GM12891 (cell line): ENCODE measurements at regions not wholly inside any gene's neighbourhood (a gene's known extent, or its start where the extent isn't known, plus 50 kb on each side); places are given as distances from the start of the nearest gene placed in this dataset.

Experiments
- DNase-seq: peaks from one replicate; pipeline ENCODE4 v3.0.0; 2011; ENCODE audit warnings: low spot score; ENCODE audit not compliant: insufficient read length
- FAIRE-seq: peaks from 2 replicates; lab custom pipeline; 2011; peaks lifted over from hg19 to GRCh38; lab: Jason Lieb, UNC
- PAX5 ChIP-seq: IDR thresholded peaks from 2 replicates; pipeline ENCODE4 v1.6.1; 2011; ENCODE audit warnings: low read length, moderate library complexity, mild to moderate bottlenecking; ENCODE audit not compliant: insufficient read depth, severe bottlenecking
- POLR2A ChIP-seq: IDR thresholded peaks from 2 replicates; pipeline ENCODE4 v1.6.1; 2011; ENCODE audit warnings: low read depth, low read length, control low read depth
- POLR2AphosphoS5 ChIP-seq: IDR thresholded peaks from 2 replicates; pipeline ENCODE4 v1.6.1; 2011; ENCODE audit warnings: low read depth, low read length, control low read depth
- POU2F2 ChIP-seq: IDR thresholded peaks from 2 replicates; pipeline ENCODE4 v1.6.1; 2011; ENCODE audit warnings: low read depth, mild to moderate bottlenecking, control low read depth, low read length, moderate library complexity
- SPI1 ChIP-seq: IDR thresholded peaks from 2 replicates; pipeline ENCODE4 v1.6.1; 2011; ENCODE audit warnings: low read depth, low read length, control low read depth
- TAF1 ChIP-seq: IDR thresholded peaks from 2 replicates; pipeline ENCODE4 v1.6.1; 2011; ENCODE audit warnings: low read depth, low read length, control low read depth

- no peak for DNase-seq
- TF ChIP-seq SPI1 = no peak
- no peak for TF ChIP-seq TAF1
- TF ChIP-seq POLR2AphosphoS5 = no peak
- no peak for TF ChIP-seq PAX5
- TF ChIP-seq POU2F2 = no peak
- no peak for TF ChIP-seq POLR2A
- no peak for FAIRE-seq
These were observed 359.0 kb upstream of the PTBP2 start for GRCh38 chr1:96362623-96363022.

- DNase-seq (no peak), FAIRE-seq (no peak)
- TF ChIP-seq TAF1 (no peak), SPI1 (no peak), POU2F2 (no peak), POLR2AphosphoS5 (no peak), POLR2A (no peak), PAX5 (no peak)
These were observed 357.8 kb upstream of the PTBP2 start for GRCh38 chr1:96363826-96364225.

GRCh38 chr1:96364576-96364975 lies 357.0 kb upstream of the PTBP2 start:
- TF ChIP-seq TAF1 (no peak), PAX5 (no peak), POU2F2 (no peak), POLR2A (no peak), SPI1 (no peak), POLR2AphosphoS5 (no peak)
- DNase-seq (no peak), FAIRE-seq (no peak)

- TF ChIP-seq POLR2A (no peak), TAF1 (no peak), PAX5 (no peak), POLR2AphosphoS5 (no peak), POU2F2 (no peak), SPI1 (no peak)
- no peak for DNase-seq
- no peak for FAIRE-seq
These were observed 356.5 kb upstream of the PTBP2 start for GRCh38 chr1:96365076-96365475.

- FAIRE-seq = no peak
- TF ChIP-seq PAX5 = no peak
- TF ChIP-seq SPI1 = no peak
- TF ChIP-seq TAF1 = no peak
- TF ChIP-seq POLR2AphosphoS5 = no peak
- no peak for TF ChIP-seq POLR2A
- no peak for TF ChIP-seq POU2F2
- no peak for DNase-seq
These were observed 355.8 kb upstream of the PTBP2 start for GRCh38 chr1:96365596-96366390.

GRCh38 chr1:96366516-96366915 lies 355.1 kb upstream of the PTBP2 start:
- DNase-seq = no peak
- FAIRE-seq = no peak
- no peak for TF ChIP-seq POLR2A
- no peak for TF ChIP-seq POLR2AphosphoS5
- no peak for TF ChIP-seq SPI1
- TF ChIP-seq POU2F2 = no peak
- no peak for TF ChIP-seq TAF1
- TF ChIP-seq PAX5 = no peak

GRCh38 chr1:96367791-96368190 lies 353.8 kb upstream of the PTBP2 start:
- DNase-seq = no peak
- TF ChIP-seq TAF1 = no peak
- no peak for TF ChIP-seq POLR2AphosphoS5
- TF ChIP-seq POLR2A = no peak
- no peak for TF ChIP-seq POU2F2
- TF ChIP-seq SPI1 = no peak
- FAIRE-seq = no peak

GRCh38 chr1:96370757-96371156 lies 350.8 kb upstream of the PTBP2 start:
- no peak for TF ChIP-seq SPI1
- TF ChIP-seq POU2F2 = no peak
- TF ChIP-seq POLR2AphosphoS5 = no peak
- TF ChIP-seq PAX5 = no peak
- no peak for TF ChIP-seq POLR2A
- no peak for DNase-seq
- FAIRE-seq = no peak

GRCh38 chr1:96372881-96373280 lies 348.7 kb upstream of the PTBP2 start:
- no peak for DNase-seq
- no peak for TF ChIP-seq POLR2AphosphoS5
- no peak for TF ChIP-seq SPI1
- no peak for TF ChIP-seq PAX5
- TF ChIP-seq TAF1 = no peak
- TF ChIP-seq POLR2A = no peak
- no peak for TF ChIP-seq POU2F2
- no peak for FAIRE-seq
